ENCODE measurements at regions not wholly inside any gene's neighbourhood (a gene's known extent, or its start where the extent isn't known, plus 50 kb on each side); places are given as distances from the start of the nearest gene placed in this dataset.

GRCh38 chr7:13198727-13199126, 511.3 kb downstream of the ARL4A start:
- no peak for TF ChIP-seq POLR2A (IDR thresholded peaks at IDR 0.05)
- TF ChIP-seq, protein P1, sequence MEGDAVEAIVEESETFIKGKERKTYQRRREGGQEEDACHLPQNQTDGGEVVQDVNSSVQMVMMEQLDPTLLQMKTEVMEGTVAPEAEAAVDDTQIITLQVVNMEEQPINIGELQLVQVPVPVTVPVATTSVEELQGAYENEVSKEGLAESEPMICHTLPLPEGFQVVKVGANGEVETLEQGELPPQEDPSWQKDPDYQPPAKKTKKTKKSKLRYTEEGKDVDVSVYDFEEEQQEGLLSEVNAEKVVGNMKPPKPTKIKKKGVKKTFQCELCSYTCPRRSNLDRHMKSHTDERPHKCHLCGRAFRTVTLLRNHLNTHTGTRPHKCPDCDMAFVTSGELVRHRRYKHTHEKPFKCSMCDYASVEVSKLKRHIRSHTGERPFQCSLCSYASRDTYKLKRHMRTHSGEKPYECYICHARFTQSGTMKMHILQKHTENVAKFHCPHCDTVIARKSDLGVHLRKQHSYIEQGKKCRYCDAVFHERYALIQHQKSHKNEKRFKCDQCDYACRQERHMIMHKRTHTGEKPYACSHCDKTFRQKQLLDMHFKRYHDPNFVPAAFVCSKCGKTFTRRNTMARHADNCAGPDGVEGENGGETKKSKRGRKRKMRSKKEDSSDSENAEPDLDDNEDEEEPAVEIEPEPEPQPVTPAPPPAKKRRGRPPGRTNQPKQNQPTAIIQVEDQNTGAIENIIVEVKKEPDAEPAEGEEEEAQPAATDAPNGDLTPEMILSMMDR (IDR thresholded peaks at IDR 0.05) = no peak

Data from stomach (tissue), 4 donors.